ENCODE measurements at regions not wholly inside any gene's neighbourhood (a gene's known extent, or its start where the extent isn't known, plus 50 kb on each side); places are given as distances from the start of the nearest gene placed in this dataset.

DNA sequence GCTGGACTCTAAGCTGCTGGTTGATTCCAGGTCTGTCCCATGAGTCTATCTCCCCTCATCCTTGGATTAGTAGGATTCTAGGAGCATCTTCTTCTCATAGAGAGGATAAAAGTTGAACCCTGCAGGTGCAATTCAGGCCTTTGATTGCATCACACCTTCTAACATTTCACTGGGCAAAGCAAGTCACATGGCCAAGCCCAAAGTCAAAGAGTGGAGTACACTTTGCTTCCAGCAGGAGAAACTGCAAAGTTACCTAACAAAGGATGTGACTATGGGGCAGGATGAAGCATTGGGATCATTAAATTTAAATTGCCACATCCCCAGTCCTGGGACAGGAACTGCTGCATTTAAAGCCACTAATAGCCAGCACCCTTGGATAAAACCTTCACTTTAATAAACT is 51.0 kb upstream of the EGFLAM start:
- DNase-seq (ENCODE audit: low spot score in 2 of 2, unreplicated experiment in 2 of 2) = no peak
- Mint-ChIP-seq H3K36me3 (no peaks in the 10 kb centered on the region), H3K4me3 (no peak overlapping the region), H3K4me1 (no peaks in the 10 kb centered on the region), H3K27ac (no peak overlapping the region), H3K27me3 (ENCODE audit: low read depth) (peaks cover 63% of the 10 kb centered on the region), H3K9me3 (no peaks in the 10 kb centered on the region)
- TF ChIP-seq, protein P1, sequence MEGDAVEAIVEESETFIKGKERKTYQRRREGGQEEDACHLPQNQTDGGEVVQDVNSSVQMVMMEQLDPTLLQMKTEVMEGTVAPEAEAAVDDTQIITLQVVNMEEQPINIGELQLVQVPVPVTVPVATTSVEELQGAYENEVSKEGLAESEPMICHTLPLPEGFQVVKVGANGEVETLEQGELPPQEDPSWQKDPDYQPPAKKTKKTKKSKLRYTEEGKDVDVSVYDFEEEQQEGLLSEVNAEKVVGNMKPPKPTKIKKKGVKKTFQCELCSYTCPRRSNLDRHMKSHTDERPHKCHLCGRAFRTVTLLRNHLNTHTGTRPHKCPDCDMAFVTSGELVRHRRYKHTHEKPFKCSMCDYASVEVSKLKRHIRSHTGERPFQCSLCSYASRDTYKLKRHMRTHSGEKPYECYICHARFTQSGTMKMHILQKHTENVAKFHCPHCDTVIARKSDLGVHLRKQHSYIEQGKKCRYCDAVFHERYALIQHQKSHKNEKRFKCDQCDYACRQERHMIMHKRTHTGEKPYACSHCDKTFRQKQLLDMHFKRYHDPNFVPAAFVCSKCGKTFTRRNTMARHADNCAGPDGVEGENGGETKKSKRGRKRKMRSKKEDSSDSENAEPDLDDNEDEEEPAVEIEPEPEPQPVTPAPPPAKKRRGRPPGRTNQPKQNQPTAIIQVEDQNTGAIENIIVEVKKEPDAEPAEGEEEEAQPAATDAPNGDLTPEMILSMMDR (IDR thresholded peaks at IDR 0.05; ENCODE audit: unreplicated experiment) = peak; percentile 51

DNA sequence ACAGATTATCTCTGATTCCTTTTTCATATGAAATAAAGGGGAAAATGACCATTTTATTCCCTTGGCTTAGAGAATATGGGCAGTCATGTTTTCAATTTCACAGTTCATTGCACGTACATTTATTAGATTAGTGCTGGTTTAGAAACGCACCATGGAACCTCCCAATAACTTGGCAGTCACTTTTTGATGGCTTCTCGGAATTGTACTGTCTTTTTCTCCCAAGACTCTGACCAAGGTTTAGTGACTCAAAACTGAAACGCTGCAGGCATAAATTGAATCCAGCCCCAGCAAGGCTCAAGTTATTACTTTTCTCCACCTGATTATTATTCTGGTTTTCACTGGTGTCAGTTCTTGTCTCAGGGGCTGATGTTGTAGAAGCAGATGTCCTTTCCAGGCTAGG is 55.6 kb upstream of the EGFLAM start:
- Mint-ChIP-seq H3K36me3 (no peaks in the 10 kb centered on the region), H3K4me1 (no peaks in the 10 kb centered on the region), H3K9me3 (peaks cover 8% of the 10 kb centered on the region), H3K27ac (no peak overlapping the region), H3K27me3 (ENCODE audit: low read depth) (peaks cover 70% of the 10 kb centered on the region), H3K4me3 (no peak overlapping the region)
- TF ChIP-seq, protein P1 (IDR thresholded peaks at IDR 0.05; ENCODE audit: unreplicated experiment) = no peak
- DNase-seq (ENCODE audit: low spot score in 2 of 2, unreplicated experiment in 2 of 2) = no peak

DNA sequence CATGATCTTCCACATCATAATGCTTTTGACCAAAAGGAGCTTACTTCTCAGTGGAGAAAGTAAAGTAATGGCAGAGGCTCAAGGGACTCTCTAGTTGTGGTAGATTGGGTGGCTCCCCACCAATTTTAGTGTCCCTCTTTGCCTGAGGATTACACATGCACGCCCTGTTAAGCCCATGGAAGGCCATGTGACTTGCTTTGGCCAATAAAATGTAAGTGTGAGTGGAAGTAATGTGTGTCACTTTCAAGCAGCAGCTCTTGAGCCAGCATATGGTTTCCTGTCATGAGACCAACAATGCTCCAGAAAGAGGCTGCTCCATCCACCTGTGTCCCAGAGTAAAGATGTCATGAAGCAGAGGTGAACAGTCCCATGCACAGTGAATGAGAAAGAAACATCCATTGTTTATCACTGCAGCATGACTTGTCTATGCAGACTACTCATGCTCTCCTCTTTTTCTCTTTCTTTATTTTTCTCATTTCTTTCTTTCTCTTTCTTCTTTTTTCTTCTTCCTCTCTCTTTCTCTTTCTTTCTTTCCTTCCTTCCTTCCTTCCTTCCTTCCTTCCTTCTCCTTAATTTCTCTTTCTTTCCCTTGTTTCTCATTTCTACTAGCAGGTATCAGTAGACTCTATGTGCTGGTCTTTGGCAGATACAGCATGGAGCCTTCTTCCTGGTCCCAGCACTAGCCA is 57.3 kb upstream of the EGFLAM start:
- TF ChIP-seq, protein P1 (IDR thresholded peaks at IDR 0.05; ENCODE audit: unreplicated experiment) = no peak
- no peaks in the 10 kb centered on the region for H3K4me1 Mint-ChIP-seq
- peaks cover 8% of the 10 kb centered on the region for H3K9me3 Mint-ChIP-seq
- DNase-seq (ENCODE audit: low spot score in 2 of 2, unreplicated experiment in 2 of 2) = no peak
- peaks cover 64% of the 10 kb centered on the region for H3K27me3 Mint-ChIP-seq (ENCODE audit: low read depth)
- H3K27ac Mint-ChIP-seq = no peak overlapping the region
- H3K36me3 Mint-ChIP-seq = no peaks in the 10 kb centered on the region
- no peak overlapping the region for H3K4me3 Mint-ChIP-seq

DNA sequence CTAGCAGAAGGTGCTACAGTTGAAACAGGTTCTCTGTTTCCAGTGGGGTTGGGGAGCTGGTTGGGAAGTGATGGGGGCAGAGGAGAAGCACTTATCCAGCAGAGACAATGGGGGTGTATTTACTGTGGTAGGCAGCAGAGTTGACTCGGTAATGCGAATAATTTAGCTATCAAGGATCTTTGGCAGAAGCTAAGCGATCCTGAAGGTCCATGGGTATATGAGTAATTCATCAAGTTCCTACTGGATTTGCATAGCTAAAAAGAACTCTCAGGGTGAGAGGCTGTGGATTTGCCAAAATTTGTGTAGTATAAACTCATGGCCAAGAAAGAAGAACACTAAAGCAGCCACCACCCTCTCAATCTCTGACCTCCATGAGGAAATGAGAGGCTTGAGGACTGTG is 61.2 kb upstream of the EGFLAM start:
- H3K27ac Mint-ChIP-seq = no peak overlapping the region
- TF ChIP-seq, protein P1 (IDR thresholded peaks at IDR 0.05; ENCODE audit: unreplicated experiment) = no peak
- H3K36me3 Mint-ChIP-seq = no peaks in the 10 kb centered on the region
- no peaks in the 10 kb centered on the region for H3K4me1 Mint-ChIP-seq
- DNase-seq (ENCODE audit: low spot score in 2 of 2, unreplicated experiment in 2 of 2) = no peak
- H3K27me3 Mint-ChIP-seq (ENCODE audit: low read depth) = peaks cover 63% of the 10 kb centered on the region
- peaks cover 8% of the 10 kb centered on the region for H3K9me3 Mint-ChIP-seq
- H3K4me3 Mint-ChIP-seq = no peak overlapping the region

DNA sequence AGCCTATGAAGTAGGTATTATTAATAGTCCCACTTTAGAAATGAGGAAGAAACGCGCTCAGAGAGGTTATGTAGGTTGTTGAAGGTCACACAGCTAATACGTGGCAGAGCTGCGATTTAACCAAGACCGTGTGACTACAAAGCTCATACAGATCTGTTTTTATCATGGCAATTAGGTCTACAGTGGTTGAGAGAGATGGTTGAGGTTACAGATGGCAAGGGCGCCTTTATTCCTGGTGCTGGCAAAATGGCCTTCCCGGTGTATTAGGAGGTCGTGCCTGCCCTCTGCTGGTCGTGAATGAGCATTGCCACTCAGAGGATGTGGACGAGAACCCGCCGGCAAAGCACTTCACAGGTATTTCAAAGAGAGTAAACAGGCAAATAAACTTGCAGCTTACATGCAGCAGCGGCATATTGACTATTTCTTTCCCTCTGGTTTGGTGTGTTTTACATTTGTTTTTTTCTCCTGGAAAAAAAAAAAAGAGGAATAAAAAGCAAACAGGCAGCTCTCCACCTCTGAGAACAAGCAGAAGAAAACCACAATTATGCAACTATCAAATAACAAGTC is 65.3 kb upstream of the EGFLAM start:
- Mint-ChIP-seq H3K27ac (no peak overlapping the region), H3K9me3 (no peaks in the 10 kb centered on the region), H3K36me3 (no peaks in the 10 kb centered on the region), H3K27me3 (ENCODE audit: low read depth) (peaks cover 55% of the 10 kb centered on the region), H3K4me3 (no peak overlapping the region), H3K4me1 (no peaks in the 10 kb centered on the region)
- DNase-seq (ENCODE audit: low spot score in 2 of 2, unreplicated experiment in 2 of 2) = peak; percentile 50 to 81
- TF ChIP-seq, protein P1 (IDR thresholded peaks at IDR 0.05; ENCODE audit: unreplicated experiment) = peak; percentile 93

All from mesothelial cell of epicardium (in vitro differentiated cells).